ENCODE measurements at regions not wholly inside any gene's neighbourhood (a gene's known extent, or its start where the extent isn't known, plus 50 kb on each side); places are given as distances from the start of the nearest gene placed in this dataset.
"Not testable (repeated sequence)": the region's sequence is repeated elsewhere in the genome, so short reads cannot be mapped to it uniquely, and the experiment has no call there.

- TF ChIP-seq CTCF, POLR2AphosphoS5, EP300 (IDR thresholded peaks at IDR 0.05): not testable (repeated sequence)
Measured at GRCh38 chr14:105723271-105723670, 196.9 kb downstream of the TMEM121 start.
